KG1 (cell line): ENCODE measurements at regions not wholly inside any gene's neighbourhood (a gene's known extent, or its start where the extent isn't known, plus 50 kb on each side); places are given as distances from the start of the nearest gene placed in this dataset.

Experiments
- DNase-seq: peaks from one replicate; lab custom pipeline; 2025; lab: John Stamatoyannopoulos, UW

DNA sequence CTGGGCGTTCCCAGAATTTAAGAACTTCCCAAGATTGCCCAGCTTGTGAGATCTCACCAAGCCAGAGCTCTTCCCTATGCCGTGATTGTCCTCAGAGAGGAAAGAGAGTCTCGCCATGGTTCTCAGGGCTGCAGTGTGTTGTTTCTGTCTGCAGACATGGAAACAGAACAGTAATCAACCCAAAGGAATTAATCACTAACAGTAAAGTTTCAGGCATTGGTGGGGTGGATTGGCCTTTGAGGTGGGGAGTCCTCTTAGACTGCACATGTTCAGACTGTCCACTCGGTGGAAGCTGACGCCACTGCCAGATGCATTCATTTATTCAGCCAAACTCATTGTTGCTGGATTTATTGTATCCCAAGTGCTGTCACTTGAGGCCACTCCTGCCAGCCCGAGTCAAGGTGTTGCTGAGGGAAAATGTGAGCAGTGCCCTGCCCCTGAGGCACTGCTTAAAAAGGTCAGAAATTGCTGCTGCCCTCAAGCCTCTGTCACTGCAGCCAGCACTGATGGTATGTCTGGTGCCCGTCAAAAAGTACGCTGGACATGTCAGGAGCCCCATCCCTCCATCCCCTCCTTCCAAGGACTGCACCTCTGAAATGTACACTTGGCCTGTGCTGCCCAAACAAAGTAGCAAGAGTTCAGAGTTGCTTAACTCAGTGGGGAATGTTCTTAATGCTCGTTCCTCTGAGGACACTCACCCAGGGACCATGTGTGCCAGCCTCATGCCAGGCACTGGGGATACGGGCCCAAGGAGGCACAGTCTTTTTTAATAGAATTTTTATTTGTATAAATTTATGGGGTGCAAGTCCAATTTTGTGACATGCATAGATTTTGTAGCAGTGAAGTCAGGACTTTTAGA is 201.0 kb downstream of the GLI2 start:
- no peak for DNase-seq

DNA sequence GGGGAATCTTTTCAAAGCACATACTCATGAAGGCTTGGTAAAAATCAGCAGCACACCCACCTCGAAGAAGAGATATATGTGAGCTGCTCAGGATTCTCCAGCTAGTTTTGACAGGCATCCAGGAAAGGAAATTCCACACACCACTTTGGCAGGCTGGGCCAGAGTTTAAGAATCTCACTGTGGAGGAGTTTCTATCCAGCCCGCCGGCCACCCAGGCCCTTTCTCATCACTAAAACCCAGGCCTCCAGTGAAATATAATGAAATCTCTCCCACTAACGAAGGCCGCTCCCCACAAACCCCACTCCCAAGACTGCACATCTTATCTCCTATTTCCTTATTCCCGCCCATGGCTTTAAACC is 202.0 kb downstream of the GLI2 start:
- DNase-seq = no peak

DNA sequence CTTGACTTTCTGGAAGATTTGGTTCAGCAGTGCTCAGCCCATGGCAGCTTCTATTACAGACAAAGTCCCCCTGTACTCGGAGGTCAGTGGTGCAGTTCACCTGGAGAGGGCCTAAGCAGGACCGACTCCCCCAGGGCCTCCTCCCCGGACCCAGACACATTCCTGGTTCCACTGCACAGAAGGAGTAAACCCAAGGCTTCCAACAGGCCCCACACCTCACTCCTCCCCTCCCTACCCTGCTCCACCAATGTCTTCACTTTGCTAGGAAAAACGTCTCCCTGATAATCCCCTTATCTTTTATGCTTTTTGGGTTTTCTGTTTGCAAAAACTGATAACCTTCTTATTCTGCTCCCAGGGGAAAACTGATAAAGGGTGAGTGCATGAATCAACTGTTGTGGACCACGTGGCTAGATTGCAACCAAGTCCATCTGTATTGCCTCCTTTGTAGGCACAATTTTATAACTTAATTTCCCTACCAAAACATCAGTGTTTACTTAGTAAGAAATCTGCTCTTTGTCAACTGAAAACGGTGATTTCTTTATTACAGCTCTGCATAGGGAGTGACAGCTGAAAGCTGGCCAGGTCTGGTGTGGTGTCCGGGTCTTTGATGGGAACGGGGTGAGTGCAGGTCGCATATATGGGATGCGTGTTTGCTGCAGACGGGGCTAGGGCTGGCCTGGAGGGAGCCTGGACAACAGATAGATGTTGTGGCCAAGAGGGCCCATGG is 202.5 kb downstream of the GLI2 start:
- no peak for DNase-seq

DNA sequence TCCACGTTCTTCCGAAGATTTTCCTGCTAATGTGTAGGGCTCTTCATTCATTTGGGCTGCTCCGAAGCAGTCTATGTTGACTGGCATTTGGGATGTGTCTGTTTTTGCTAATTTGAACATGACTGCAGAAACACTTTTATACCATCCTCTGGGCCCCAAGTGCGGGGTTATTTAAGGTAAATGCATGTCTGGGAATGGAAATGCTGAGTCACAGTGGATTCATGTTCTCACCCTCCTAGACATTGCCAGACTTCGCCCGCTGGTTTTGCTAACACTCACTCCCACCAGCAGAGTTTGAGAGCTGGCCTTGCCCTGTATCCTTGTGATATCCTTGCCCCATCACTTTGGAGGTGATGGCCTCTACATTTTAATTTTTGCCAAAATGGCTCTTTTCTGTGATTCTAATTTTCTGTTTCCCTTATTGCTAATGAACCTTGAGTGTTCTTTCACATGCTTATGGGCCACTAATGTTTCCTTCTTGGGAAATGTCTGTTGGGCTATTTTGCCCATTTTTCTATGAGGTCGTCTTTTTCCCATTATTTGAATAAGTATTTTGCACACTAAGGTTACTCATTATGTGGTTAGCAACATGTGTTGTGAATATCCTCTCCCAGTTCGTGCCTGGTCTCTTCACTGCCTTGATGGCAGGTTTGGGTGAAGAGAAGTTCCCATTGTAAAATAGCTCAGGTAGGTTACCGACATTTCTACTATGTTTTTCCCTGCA is 204.1 kb downstream of the GLI2 start:
- no peak for DNase-seq

DNA sequence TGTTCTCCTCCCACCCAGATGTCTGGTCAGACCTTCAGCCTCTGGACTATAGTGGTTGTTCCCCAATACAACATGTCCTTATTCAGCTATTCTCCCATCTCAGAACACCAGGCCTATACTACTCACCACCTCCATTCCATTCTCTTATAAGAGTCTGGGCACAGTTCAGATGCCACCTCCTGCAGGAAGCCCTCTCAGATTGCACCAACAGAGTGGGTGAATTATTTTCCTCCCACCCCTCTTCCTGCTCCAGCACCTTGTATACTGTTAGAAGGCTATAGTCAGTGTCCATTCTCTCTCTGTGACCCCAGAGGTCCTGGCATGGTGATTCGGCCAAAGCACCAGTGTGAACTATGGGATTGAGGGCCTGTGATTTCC is 204.6 kb downstream of the GLI2 start:
- no peak for DNase-seq

DNA sequence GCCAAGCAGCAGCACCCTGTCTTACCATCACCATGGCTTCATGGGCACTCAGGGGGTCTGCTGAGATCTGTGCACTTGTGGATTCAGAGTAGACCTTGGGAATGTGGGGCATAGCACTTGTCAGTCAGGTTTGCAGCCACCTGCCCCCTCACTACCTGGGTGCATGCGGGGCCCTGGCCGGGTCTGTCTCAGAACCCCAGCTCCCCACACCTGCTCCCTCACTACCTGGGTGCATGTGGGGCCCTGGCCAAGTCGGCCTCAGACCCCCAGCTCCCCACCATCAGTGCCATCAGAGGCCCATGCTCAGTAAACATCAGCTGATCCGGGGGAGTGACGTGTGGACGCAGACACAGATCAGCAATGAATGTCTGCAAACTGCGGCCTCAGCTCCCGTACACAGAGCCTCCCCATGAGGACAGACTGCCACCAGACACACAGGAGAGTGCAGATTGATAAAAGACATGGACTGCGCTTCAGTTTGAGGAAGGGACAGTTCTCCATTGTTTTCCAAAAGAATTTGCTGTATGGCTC is 205.1 kb downstream of the GLI2 start:
- DNase-seq = no peak

DNA sequence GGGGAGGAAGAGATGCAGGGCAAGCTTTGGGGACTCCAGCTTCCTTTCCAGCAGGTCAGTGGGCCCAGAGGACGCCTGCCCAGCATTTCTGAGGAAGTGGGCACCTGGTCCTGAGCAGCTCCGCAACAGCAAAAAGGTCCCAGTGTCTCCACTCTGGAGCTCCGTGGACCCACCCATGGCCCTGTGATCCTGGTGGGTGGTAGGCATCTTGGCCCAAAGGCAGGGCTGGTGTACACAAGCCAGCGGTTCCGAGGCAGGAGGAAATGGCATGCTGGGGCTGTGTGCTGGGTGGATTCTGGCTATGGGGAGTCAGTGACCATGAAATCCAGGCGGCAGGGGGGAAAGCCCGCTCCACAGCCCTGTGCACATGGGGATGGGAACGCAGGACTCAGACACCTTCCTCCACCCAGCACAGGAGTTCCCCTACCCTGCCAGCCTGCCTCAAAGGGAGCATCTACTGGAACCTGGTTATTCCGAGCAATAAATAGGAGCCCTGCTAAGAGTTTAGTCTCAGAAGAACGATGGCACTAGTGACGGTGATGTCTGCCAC is 206.0 kb downstream of the GLI2 start:
- DNase-seq = no peak

DNA sequence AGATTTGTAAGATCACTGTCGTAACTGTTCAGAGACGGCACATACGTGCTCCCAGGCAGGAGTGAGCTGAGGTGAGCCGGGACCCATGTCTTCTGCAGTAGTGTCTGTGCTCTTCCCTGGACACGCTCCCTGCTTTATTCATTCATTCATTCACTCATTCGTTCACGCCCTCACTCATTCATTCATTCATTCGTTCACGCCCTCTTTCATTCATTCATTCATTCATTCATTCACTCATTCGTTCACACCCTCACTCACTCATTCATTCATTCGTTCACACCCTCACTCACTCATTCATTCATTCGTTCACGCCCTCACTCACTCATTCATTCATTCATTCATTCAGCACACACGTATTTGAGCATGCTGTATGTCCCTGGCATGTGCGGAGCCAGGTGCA is 207.0 kb downstream of the GLI2 start:
- DNase-seq = no peak

DNA sequence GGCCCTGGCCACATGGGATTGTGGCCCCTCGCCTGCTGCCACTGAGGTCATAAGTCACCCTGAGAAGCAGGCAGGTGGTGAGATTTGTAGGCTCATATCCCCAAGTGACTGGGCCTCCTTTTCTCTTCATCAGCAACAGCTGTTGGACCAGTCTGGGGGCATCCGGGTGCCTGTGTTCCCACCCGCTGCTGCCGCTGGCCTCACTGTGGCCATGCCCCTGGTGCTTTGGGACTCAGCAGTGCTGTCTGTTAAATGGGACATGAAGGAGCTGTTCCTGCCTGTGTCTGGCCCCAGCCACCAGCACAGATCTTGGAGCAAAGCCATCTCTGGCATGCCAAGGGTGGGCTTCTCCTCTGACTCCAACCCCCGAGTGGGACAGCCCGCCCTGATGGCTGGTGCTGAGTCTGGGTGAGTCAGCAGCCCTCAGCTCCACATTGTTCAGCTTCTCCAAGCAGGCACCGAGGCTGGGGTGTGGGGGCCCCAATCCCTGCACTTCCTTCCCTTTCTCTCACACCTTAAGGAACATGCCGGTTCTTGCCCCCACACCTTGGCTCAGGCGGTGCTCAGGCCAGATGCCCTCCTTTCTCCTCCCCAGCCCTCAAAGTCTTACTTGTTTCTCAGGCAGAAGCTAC is 207.9 kb downstream of the GLI2 start:
- no peak for DNase-seq

DNA sequence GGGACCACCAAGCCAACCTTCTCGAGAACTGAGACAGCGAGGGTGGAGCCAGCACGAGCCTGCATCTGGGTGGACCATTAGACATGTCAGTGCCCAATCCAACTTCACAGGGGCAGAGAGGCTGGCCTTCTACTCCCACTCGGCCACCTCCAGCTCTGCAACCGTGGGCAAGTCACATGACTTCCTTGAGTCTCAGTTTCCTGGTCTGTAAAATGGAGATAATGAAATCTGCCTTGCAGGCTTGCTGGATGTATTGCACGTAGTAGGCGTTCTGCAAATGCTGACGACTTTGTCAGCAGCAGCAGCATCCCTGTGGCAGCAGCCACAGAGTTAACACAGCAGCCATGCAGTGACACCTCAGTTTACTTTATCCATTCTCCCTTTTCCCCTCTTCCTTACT is 208.9 kb downstream of the GLI2 start:
- no peak for DNase-seq

DNA sequence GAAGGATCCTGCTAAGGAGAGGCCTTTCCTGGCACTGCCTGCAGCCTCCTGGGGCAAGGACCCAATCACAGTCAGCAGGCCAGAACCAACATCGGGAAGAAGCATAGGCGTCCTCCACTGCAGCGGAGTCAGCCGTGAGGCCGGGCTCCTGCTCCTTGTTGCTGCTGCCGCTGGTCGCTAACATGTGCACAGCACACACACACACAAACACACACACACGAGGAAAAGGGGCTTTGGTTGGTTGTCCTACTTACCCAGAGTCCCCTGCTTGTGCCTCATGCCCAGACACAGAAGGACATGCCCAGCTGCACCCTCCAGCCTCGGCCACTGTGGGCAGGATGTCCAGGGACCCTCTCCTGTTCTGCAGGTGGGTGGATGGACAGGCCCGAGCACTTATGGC is 209.4 kb downstream of the GLI2 start:
- DNase-seq = no peak

DNA sequence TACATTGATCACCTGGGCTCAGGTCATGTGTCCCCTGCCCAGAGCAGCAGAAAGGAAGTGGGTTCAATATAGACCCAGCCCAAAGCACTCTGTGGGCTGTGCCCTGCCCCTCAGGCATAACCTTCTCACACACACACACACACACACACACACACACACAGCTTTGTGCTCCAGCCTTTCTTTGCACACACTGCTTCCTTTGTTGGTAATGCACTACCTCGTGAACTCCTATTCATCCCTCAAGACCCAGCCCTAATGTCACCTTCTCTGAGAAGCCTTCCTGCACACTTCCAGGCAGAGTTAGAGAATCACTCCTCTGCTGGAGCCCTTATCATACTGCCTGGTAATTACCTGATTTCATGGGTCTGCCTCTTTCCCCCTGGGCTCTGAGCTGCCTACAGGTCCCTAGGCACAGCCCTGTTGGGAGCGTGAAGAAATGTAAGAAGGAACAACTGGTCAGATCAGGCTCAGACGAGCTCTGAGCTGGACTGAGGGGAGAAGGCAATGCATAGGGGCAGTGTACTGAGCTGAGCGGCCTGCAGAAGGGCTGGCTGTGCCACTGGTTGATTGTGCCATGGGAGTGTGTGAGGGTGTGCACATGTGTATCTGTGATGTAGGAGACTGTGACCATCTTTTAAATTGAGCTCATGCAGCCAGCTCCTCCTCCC is 210.3 kb downstream of the GLI2 start:
- no peak for DNase-seq

DNA sequence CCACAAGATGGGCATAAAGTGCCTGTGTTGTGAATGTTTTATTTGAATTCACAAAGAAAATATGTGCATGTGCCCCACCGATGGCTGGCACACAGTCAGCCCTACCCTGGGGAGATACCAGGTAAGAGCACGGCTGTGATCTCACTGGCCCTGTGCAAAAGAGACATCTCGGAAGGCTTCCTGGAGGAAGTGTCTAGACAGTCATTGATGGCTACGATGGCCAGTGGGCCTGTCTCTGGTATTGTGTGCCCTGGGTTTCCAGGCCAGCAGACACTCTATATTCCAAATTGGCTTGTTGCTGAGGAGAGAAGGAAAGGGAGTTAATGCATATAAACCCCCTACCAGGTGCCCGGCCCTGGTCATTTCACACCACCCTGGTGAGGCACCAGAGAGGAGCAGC is 211.7 kb downstream of the GLI2 start:
- no peak for DNase-seq

DNA sequence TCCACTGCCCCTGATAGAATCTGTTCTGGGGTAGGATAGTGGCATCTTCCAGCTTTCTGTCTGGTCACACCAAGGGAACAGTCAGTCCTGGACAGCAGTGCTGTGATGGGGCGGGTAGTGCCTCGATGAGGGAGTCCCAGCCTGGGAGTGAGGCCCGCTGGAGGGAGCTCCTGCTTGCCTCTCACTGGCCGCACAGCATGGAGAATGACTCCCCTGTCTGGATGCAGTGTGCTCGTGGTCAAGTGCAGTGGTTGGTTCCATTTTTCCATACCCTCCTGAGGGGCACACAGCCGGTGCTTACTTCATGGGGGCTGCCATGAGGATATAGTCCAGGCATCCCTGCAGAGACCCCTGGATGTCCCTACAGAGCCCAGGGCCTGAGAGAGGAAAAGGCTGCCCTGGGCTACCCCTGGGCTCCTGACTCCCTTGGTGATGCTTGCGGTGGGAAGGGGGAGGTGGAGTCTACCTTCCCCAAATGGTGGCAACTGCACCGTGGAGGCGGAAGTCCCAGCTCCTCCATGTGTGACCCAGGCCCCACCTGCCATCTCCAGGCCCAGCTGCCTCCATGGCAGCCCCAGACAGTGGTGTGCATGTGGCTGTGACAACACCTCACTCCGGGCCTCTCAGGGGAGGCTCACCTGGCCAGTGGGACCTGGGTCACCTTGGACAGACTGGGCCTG is 212.5 kb downstream of the GLI2 start:
- DNase-seq = no peak

DNA sequence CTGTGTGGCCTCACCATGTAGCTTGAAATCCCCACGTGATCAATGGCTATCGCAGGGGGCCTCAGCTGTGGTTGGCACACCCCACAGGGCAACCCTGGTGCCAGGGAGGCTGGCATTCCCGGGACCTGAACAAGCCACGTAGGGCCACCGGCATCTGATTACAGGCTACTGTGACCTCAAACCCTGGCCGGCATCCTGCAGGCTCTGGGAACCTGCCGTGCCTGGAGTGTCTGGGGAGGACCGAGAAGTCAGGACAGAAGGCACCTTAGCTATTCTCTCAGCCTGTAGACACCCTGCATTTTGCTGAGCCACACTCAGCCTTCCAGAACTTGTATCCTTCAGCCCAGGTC is 213.0 kb downstream of the GLI2 start:
- no peak for DNase-seq

DNA sequence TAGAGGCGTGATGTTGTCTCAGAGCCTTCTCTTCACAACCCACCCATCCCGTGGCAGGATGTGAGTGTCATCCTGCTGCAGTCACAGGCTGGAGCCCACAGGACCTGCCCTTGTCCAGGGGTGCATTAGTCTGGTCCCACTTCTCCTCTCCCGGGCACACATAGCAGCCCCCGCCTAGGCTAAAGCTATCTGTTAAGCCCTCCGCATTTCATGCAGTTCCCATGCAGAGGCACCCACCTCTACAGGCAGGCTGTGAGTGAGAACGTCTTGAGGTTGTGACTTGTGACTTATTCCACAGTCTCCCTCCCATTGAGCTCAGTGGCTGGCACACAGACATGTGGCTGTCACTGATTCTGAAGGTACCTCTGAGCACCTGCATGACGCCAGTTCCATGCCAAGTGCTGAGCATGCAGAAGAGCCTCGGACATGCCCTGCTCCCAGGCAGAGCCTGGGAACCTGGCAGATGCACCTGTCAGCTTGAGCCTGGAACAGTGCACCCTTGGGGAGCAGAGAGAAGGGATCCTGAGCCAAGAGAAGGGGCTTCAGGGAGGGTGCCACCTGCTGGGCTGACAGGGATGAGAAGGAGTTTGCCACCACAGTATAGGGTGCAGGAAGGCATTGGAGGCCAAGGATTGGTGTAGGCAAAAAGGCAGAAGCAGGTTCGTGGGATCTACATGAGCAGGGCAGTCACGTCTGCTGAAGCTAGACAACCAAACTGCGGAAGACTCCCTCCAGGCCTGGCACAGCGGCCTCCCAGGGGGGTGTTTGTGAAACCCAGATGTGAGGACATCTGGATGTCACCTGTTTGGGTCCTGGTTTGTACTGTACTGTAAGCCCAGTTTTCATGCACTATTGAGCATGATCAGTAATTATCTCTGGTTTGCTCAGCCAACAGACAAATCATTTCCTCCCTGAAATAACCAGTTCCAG is 213.6 kb downstream of the GLI2 start:
- DNase-seq = no peak

DNA sequence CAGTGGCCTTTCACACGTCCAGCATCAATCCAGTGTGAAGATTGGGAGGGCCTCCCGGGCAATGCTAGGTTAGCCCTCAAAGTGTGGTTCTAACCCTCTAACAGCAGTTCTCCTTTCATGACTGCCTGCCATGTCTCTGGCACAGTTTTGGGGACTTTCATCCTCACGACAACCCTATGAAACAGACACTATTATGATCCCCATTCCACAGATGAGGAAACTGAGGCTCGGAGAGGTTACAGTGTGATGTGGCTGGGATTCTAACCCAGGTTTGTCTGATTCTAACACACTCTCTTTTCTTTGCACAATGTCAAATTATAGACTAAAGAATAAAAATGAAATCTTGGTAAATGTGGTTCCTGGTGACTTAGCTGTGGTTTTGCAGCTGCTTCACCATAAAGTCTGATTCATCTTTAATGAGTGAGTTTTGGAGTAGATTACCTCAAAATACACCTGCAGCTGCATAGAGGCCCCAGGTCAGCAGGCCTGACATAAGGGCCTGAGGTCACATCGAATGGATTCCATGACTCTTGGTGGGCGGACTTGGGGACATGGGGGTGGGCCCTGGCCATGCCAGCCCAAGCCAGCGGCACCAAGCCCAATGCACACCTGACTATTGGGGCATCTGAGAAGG is 214.4 kb downstream of the GLI2 start:
- no peak for DNase-seq

DNA sequence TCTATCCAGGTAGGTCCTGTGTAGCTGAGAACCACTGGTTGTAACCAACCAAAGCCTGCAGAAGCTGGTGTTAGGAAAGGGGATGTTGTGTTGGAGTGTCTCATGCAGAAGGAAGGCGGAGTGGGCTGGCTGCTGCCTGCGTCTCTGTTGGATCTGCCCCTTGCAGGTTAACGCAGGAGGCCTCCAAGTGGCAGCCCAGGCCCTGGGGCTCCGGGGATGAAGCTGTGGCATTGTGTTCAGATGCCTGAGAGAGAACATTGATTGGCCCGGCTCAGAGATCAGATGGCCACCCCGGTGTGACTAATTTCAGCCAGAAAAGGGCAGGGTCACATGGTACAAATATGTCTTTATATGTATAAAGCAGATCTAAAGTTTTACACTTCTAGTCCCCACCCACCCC is 216.0 kb downstream of the GLI2 start:
- no peak for DNase-seq

DNA sequence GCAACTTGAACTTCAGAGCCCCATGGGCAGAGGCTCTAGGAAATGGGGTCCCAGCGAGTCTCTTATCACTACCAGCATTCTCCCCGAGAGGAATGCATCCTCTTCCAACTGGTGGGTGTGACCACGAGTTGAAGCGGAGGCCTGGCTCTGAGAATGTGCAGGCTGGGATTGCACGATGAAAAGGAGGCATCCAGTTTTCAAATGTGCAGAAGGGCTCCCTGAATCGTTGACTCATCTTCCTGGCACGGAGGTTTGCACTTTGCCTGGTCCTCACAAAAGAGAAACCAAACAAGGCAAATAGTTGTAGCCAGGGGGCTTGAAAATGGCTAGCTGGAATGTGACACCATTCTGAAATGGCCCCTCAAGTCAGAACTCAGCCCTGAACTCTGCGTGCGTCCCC is 216.7 kb downstream of the GLI2 start:
- DNase-seq = no peak
